Fibroblast of pulmonary artery (primary cell): ENCODE measurements at regions not wholly inside any gene's neighbourhood (a gene's known extent, or its start where the extent isn't known, plus 50 kb on each side); places are given as distances from the start of the nearest gene placed in this dataset.

Source experiments
- DNase-seq: peaks from one replicate; pipeline ENCODE4 v3.0.0-alpha.2; 2010; ENCODE audit warnings: low read depth
- H3K4me3 ChIP-seq: replicated peaks from 2 replicates; pipeline ENCODE4 v1.5.1; 2011; ENCODE audit warnings: low read depth, mild to moderate bottlenecking, control low read depth, low read length, moderate library complexity
- TF ChIP-seq, protein P1 (sequence below): IDR thresholded peaks from 2 replicates; pipeline ENCODE4 v1.5.1; 2011; ENCODE audit warnings: mild to moderate bottlenecking, control low read depth, low read length, inconsistent platforms; ENCODE audit errors: missing control alignments

DNA sequence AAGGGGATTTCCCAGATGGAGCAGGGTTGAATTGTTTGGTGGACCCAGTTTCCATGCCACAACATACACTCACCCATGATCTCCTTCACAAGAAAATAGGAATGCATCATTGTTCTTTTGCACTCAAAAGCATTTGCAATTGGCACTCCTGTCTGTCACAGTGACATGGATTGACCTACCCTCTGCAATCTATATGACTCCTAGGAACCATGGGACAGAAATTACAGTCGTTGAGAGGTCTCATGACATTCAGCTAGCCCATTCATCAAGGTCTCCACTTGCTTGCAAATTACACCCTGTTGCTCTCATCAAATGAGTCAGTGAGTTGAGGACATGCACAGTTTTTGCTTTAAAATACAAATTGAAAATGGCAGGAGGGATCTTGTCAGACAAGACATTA lies 448.5 kb downstream of the LPIN1 start:
- TF ChIP-seq, protein P1, sequence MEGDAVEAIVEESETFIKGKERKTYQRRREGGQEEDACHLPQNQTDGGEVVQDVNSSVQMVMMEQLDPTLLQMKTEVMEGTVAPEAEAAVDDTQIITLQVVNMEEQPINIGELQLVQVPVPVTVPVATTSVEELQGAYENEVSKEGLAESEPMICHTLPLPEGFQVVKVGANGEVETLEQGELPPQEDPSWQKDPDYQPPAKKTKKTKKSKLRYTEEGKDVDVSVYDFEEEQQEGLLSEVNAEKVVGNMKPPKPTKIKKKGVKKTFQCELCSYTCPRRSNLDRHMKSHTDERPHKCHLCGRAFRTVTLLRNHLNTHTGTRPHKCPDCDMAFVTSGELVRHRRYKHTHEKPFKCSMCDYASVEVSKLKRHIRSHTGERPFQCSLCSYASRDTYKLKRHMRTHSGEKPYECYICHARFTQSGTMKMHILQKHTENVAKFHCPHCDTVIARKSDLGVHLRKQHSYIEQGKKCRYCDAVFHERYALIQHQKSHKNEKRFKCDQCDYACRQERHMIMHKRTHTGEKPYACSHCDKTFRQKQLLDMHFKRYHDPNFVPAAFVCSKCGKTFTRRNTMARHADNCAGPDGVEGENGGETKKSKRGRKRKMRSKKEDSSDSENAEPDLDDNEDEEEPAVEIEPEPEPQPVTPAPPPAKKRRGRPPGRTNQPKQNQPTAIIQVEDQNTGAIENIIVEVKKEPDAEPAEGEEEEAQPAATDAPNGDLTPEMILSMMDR, result no peak
- no peak for DNase-seq

DNA sequence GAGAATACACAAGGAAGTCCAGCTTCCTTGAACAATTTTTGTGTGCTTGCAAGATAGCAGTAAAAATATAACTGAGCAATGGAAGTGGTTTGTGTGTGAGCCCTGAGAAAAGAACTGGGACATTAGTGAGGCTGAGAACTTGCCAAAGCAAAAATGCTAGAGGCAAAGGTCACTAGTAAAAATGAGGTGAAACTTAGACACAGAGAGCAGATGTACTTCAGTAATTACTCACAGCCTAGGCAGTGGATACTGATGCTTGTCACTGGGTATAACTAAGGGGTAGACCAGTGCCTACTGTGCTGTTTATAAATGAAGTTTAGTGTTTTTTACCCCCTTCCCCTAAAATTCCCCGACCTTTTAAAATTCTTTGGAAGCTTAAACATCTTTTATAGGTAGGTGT lies 450.1 kb downstream of the LPIN1 start:
- TF ChIP-seq, protein P1, result no peak
- no peak for DNase-seq
- H3K4me3 ChIP-seq, result no peak overlapping the region

More for the DNA sequence above, 448.5 kb downstream of the LPIN1 start:
- H3K4me3 ChIP-seq, result no peak overlapping the region

DNA sequence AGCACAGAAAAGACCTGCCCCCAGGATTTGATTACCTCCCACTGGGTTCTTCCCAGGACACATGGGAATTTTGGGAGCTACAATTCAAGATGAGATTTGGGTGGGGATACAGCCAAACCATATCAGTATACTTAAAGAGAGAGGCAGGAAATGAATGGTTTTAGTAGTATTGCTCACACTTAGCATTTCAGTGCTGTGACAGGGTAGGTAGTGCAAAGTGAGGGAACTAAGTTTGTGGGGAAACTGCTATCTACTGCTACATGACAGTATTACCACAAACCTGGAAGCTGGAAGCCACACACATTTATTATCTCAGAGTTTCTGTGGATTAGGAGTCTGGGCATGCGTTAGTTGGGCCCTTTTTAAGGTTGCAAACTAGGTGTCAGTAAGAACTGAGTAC lies 450.7 kb downstream of the LPIN1 start:
- TF ChIP-seq, protein P1, result no peak
- DNase-seq, result no peak
- no peak overlapping the region for H3K4me3 ChIP-seq

DNA sequence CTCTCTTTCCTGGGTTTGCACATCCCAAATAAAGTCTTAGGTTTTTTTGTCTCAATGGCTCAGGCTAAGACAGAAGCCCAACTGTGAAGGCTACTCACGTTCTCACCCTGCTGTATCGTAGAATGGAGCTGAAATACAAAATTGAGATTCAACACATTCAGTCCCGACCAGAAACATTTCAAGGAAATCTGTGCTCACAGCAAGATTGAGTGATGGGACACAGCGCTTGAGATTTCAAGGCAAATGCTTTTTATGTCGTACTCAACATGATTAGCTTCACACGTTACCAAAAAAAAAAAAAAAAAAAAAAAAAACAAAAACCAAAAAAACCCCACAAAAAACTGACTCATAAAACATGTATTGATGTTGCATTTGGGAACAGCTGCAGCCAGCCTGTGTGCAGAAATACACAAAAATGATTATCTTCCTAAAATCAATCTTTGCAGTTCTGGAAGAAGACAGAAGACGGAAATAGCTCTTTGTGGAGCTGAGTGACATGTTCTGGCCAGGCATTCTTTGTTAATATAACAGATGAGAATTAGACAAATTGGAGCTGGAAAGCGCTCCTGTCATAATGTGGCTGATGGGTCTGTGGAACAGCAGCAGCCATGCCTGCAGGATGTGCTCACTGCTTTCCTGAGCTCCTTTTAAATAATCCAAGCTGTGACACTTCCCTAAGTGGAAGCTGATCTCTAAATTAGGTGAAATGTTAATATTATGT lies 453.2 kb downstream of the LPIN1 start:
- TF ChIP-seq, protein P1, result no peak
- DNase-seq, result no peak
- no peak overlapping the region for H3K4me3 ChIP-seq

DNA sequence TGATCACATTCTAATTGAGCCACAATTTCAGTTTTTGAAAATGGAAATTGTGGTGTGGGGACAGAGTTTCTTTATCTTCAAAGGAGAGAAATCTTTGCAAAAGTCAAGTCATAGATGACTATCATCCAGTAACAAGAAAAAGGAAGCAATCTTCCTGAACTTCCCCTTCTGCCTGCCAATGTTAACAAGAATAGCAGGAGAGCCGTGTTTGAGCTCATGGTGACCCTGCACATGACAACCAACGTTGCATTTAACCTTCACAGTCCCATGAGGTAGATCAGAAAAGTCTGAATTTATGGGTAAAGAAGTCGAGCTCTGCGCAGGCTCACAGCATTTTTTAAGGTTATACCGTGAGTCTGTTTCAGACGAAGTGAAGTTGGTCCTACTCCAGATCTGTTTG lies 454.9 kb downstream of the LPIN1 start:
- TF ChIP-seq, protein P1, result no peak
- DNase-seq, result no peak
- no peak overlapping the region for H3K4me3 ChIP-seq

DNA sequence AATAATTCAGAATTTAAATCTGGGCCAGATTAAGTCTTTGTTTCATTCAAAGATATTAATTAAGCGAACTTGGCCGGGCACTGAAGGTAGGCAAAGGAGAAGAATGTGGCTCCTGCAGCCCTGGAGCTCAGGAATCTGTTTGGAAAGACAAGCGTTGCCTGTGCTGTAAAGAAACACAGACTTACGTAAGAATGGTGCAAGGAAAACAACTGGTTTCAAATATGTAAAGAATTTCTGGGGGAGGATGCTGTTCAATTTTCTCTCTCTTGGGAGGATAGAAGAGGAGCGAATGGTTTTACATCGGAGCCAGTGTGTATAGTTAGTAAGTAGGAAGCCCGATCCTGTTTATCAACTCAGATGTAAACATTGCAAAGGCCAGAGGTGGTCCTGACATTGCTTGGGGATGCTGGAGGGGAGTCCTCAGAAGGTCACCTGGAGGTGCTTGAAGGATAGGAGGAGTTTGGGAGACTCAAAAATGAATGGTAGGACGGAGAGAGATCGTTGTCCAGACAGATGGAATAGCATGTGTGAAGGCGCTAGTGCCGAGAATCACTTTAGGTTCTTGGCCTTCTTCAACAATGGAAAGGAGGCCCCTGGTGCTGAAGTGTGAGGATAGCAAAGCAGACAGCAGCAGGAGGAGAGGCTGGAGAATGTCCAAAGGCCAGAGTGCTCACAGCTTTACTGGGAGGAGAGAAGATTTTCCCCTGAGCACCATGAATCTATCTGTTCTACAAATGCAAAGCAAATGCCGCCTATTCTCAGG lies 456.1 kb downstream of the LPIN1 start:
- TF ChIP-seq, protein P1, result peak; percentile 36
- no peak overlapping the region for H3K4me3 ChIP-seq
- peak; percentile 90 for DNase-seq
